CD4-positive, alpha-beta T cell (primary cell): ENCODE measurements at regions not wholly inside any gene's neighbourhood (a gene's known extent, or its start where the extent isn't known, plus 50 kb on each side); places are given as distances from the start of the nearest gene placed in this dataset.

ENCODE experiments used
- ATAC-seq: fragments of 200-7000 bp; cut with Tn5 transposase; one replicate; pipeline ENCODE4 v1.10.0; 2022; ENCODE audit warnings: mild to moderate bottlenecking; ENCODE audit not compliant: poor library complexity
- CTCF ChIA-PET: fragments of 350-600 bp; sonication (Branson Sonifier 250); formaldehyde crosslinking; loops from one replicate; lab custom pipeline; 2021; ENCODE audit warnings: antibody characterized with exemption, inconsistent platforms; lab: Charles Lee
- POLR2A ChIA-PET: fragments of 350-600 bp; sonication (Branson Sonifier 250); formaldehyde crosslinking; loops from one replicate; lab custom pipeline; 2021; ENCODE audit warnings: antibody characterized with exemption, inconsistent platforms; lab: Charles Lee
- DNase-seq, 14 experiments: peaks; one replicate each; pipeline ENCODE4 v3.0.0-alpha.2; 2013 to 2020; ENCODE audit warnings: mixed read lengths in 2 of 14
- H3K27ac ChIP-seq, 2 donors: one replicate each; pipeline versions ENCODE4 v1.5.1 to v1.7.0; 2013; ENCODE audit warnings: low read length in 2 of 2, low read depth in 1 of 2, mild to moderate bottlenecking in 1 of 2
- H3K27me3 ChIP-seq, 2 experiments: 1 replicate in 1 of 2; 2 replicates in 1 of 2; pipeline versions ENCODE4 v1.6.1 to v1.7.0; 2013; ENCODE audit warnings: low read length in 2 of 2, control low read depth in 1 of 2, mild to moderate bottlenecking in 1 of 2, moderate library complexity in 1 of 2; ENCODE audit not compliant: insufficient read depth in 2 of 2, control insufficient read depth in 1 of 2
- H3K36me3 ChIP-seq: one replicate; pipeline ENCODE4 v1.6.1; 2013; ENCODE audit warnings: low read length, control low read depth; ENCODE audit not compliant: insufficient read depth
- H3K4me1 ChIP-seq: one replicate; pipeline ENCODE4 v1.6.1; 2013; ENCODE audit warnings: low read length, control low read depth; ENCODE audit not compliant: insufficient read depth
- H3K4me3 ChIP-seq: one replicate; pipeline ENCODE4 v1.5.1; 2013; ENCODE audit warnings: mild to moderate bottlenecking, low read length, moderate library complexity
- H3K9me3 ChIP-seq, 2 experiments: 1 replicate in 1 of 2; 2 replicates in 1 of 2; pipeline versions ENCODE4 v1.6.1 to v1.7.0; 2013; ENCODE audit warnings: low read length in 2 of 2, mild to moderate bottlenecking in 2 of 2, control low read depth in 1 of 2, moderate library complexity in 1 of 2; ENCODE audit not compliant: control insufficient read depth in 1 of 2, insufficient read depth in 1 of 2
- H3K27ac Mint-ChIP-seq: one replicate; pipeline ENCODE4 v1.8.0; 2020; ENCODE audit warnings: mixed read lengths
- H3K27me3 Mint-ChIP-seq: one replicate; pipeline ENCODE4 v1.8.0; 2021; ENCODE audit warnings: mixed read lengths
- H3K36me3 Mint-ChIP-seq: one replicate; pipeline ENCODE4 v1.8.0; 2021; ENCODE audit warnings: low read depth, mixed read lengths
- H3K4me1 Mint-ChIP-seq: one replicate; pipeline ENCODE4 v1.8.0; 2021; ENCODE audit warnings: low read depth, mixed read lengths
- H3K4me3 Mint-ChIP-seq: one replicate; pipeline ENCODE4 v1.8.0; 2020; ENCODE audit warnings: mild to moderate bottlenecking, mixed read lengths
- H3K9me3 Mint-ChIP-seq: one replicate; pipeline ENCODE4 v1.8.0; 2020; ENCODE audit warnings: mixed read lengths
- intact Hi-C, 2 experiments: fragments of 100-400 bp; cut with DNase I in 1 of 2; cut with micrococcal nuclease in 1 of 2; formaldehyde crosslinking; loops; one replicate each; pipeline versions ENCODE4 v1.15.1 to v1.9.0; 2023 to 2025; cut with DNase I, micrococcal nuclease
- TF ChIP-seq, protein P1 (sequence below): fragments of 200-600 bp; IDR thresholded peaks from one replicate; pipeline ENCODE4 v1.8.0; 2022; ENCODE audit warnings: antibody characterized with exemption, mild to moderate bottlenecking

DNA sequence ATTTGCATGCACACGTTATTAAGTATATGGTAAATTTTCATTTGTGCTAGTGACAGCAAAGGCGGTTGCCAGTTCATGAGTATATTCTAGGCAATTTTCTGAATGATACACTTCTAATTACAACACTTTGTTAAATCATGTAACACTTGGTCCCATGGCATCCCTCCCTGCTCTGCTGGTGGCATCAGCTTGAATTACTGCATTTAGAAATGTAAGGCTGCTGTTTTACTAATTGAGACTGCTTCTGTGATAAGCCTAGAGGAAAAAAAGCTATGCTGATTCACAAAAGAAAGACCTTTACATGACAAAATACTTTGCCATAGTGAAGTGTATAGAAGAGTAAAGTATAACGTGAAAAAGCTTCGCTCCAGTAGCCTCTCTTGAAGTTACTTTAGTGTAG is 636.1 kb downstream of the KCNH5 start:
- CTCF ChIA-PET, result interaction anchor here (0.6 kb wide), 1 partner anchor 569 kb away, joined by 4 read pairs; no protein-coding TSS in a partner anchor
- no peaks in the 10 kb centered on the region for H3K9me3 ChIP-seq
- no peak overlapping the region for H3K27ac ChIP-seq
- ATAC-seq (no peak), DNase-seq (no peak)
- intact Hi-C loops, result no loop called here
- POLR2A ChIA-PET, result no interaction called here
- no peak overlapping the region for H3K4me3 ChIP-seq
- H3K4me3 Mint-ChIP-seq, result no peak overlapping the region
- TF ChIP-seq, protein P1, sequence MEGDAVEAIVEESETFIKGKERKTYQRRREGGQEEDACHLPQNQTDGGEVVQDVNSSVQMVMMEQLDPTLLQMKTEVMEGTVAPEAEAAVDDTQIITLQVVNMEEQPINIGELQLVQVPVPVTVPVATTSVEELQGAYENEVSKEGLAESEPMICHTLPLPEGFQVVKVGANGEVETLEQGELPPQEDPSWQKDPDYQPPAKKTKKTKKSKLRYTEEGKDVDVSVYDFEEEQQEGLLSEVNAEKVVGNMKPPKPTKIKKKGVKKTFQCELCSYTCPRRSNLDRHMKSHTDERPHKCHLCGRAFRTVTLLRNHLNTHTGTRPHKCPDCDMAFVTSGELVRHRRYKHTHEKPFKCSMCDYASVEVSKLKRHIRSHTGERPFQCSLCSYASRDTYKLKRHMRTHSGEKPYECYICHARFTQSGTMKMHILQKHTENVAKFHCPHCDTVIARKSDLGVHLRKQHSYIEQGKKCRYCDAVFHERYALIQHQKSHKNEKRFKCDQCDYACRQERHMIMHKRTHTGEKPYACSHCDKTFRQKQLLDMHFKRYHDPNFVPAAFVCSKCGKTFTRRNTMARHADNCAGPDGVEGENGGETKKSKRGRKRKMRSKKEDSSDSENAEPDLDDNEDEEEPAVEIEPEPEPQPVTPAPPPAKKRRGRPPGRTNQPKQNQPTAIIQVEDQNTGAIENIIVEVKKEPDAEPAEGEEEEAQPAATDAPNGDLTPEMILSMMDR, result no peak
- no peak overlapping the region for H3K27ac Mint-ChIP-seq
- H3K27me3 ChIP-seq, result no peaks in the 10 kb centered on the region
- no peaks in the 10 kb centered on the region for H3K4me1 Mint-ChIP-seq
- no peaks in the 10 kb centered on the region for H3K4me1 ChIP-seq
- no peaks in the 10 kb centered on the region for H3K27me3 Mint-ChIP-seq
- no peaks in the 10 kb centered on the region for H3K36me3 ChIP-seq
- H3K9me3 Mint-ChIP-seq, result peaks cover under 1% of the 10 kb centered on the region
- H3K36me3 Mint-ChIP-seq, result no peaks in the 10 kb centered on the region

DNA sequence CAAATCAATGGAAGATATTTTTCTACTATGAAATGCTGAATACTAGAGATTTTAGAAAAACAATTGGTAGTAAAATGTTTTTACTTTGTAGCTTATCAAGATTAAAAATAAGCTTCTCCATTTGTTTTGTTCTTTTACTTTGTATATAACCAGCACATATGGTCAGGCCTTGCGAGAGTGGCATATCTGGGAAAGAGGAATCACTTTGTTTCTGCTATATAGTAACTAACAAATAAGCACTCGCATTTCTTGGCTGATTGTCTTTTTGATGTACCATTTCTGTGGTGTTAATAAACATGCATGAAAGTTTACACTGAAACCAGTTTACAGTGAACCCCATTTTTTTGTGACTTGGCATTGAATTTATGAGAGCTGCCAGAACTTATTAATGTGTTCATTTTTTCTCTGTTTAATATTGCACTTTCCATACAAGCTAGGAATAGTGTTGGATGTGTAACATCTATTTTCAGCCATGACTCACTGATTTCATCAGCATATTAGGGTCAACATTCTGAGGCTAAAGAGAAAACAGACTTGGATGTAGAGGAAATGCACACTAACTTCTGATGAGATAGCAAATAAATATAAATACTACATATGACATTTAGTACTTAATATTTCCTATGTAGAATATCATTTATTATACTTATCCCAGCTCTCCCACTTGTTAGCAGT is 635.5 kb downstream of the KCNH5 start:
- ATAC-seq (no peak), DNase-seq (no peak)
- Histone ChIP-seq H3K27me3 (no peaks in the 10 kb centered on the region), H3K4me3 (no peak overlapping the region), H3K27ac (no peak overlapping the region), H3K4me1 (no peaks in the 10 kb centered on the region), H3K36me3 (no peaks in the 10 kb centered on the region), H3K9me3 (no peaks in the 10 kb centered on the region)
- Mint-ChIP-seq H3K27ac (no peak overlapping the region), H3K9me3 (peaks cover 1% of the 10 kb centered on the region), H3K27me3 (no peaks in the 10 kb centered on the region), H3K4me3 (no peak overlapping the region), H3K36me3 (no peaks in the 10 kb centered on the region), H3K4me1 (no peaks in the 10 kb centered on the region)
- TF ChIP-seq, protein P1, result no peak
- intact Hi-C loops, result no loop called here
- ChIA-PET CTCF (interaction anchor here (0.6 kb wide), 1 partner anchor 569 kb away, joined by 4 read pairs; no protein-coding TSS in a partner anchor), POLR2A (no interaction called here)

DNA sequence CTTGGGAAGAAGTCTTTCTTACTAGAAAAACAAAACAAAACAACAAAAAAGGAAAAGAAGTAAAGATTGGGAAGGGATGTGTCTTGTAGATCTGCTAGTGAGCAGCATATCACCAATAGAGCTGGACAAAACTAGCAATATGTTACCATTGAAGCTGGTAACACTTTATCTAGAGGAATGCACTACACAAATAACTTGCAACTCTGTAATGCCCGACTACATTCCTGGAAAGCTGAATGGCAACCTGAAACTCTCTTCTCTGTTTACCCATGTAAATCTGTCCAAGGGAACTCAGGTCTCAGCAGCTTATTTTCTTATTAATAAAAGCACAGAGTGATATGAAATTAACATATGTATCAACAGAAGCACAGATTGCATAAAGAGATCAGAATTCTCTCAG is 624.4 kb downstream of the KCNH5 start:
- H3K9me3 Mint-ChIP-seq, result peaks cover 7% of the 10 kb centered on the region
- no peaks in the 10 kb centered on the region for H3K36me3 Mint-ChIP-seq
- intact Hi-C loops, result no loop called here
- no peaks in the 10 kb centered on the region for H3K4me1 Mint-ChIP-seq
- no peaks in the 10 kb centered on the region for H3K9me3 ChIP-seq
- H3K27ac ChIP-seq, result no peak overlapping the region
- TF ChIP-seq, protein P1, result no peak
- ChIA-PET POLR2A (no interaction called here), CTCF (no interaction called here)
- H3K36me3 ChIP-seq, result no peaks in the 10 kb centered on the region
- ATAC-seq, result no peak
- H3K4me3 Mint-ChIP-seq, result no peak overlapping the region
- no peak for DNase-seq
- no peak overlapping the region for H3K27ac Mint-ChIP-seq
- no peak overlapping the region for H3K4me3 ChIP-seq
- no peaks in the 10 kb centered on the region for H3K27me3 Mint-ChIP-seq
- H3K4me1 ChIP-seq, result no peaks in the 10 kb centered on the region
- no peaks in the 10 kb centered on the region for H3K27me3 ChIP-seq
